Loucy (cell line): ENCODE measurements at regions not wholly inside any gene's neighbourhood (a gene's known extent, or its start where the extent isn't known, plus 50 kb on each side); places are given as distances from the start of the nearest gene placed in this dataset.

ENCODE experiments used
- H2AFZ ChIP-seq: fragments of 200-600 bp; sonication (generic); 2 replicates; pipeline ENCODE4 v1.6.0; 2016; ENCODE audit warnings: antibody characterized with exemption, mild to moderate bottlenecking, low read length, moderate library complexity
- H3F3A ChIP-seq: fragments of 200-600 bp; 2 replicates; pipeline ENCODE4 v1.6.0; 2016; ENCODE audit warnings: antibody characterized with exemption, low read depth, mild to moderate bottlenecking
- H3K27me3 ChIP-seq: fragments of 200-600 bp; sonication (generic); 2 replicates; pipeline ENCODE4 v1.6.1; 2014; ENCODE audit warnings: low read length, mild to moderate bottlenecking; ENCODE audit not compliant: insufficient read depth, poor library complexity, severe bottlenecking
- H3K36me3 ChIP-seq: fragments of 200-600 bp; sonication (generic); 2 replicates; pipeline ENCODE4 v1.6.1; 2016; ENCODE audit warnings: low read length; ENCODE audit not compliant: insufficient read depth
- H3K4me1 ChIP-seq: fragments of 200-600 bp; sonication (generic); 2 replicates; pipeline ENCODE4 v1.5.1; 2014; ENCODE audit warnings: low read length, mild to moderate bottlenecking; ENCODE audit not compliant: insufficient read depth, poor library complexity, severe bottlenecking
- H3K4me2 ChIP-seq: fragments of 200-600 bp; sonication (generic); 2 replicates; pipeline ENCODE4 v1.6.0; 2014; ENCODE audit warnings: antibody characterized with exemption, low read length, low read depth, mild to moderate bottlenecking; ENCODE audit not compliant: poor library complexity, severe bottlenecking
- H3K4me3 ChIP-seq: fragments of 200-600 bp; sonication (generic); 2 replicates; pipeline ENCODE4 v1.5.1; 2014; ENCODE audit warnings: low read length, mild to moderate bottlenecking, mixed read lengths; ENCODE audit not compliant: poor library complexity, severe bottlenecking
- H3K79me2 ChIP-seq: fragments of 200-600 bp; sonication (generic); 2 replicates; pipeline ENCODE4 v1.6.1; 2014; ENCODE audit warnings: low read length; ENCODE audit not compliant: insufficient read depth
- H3K9ac ChIP-seq: fragments of 200-600 bp; sonication (generic); 2 replicates; pipeline ENCODE4 v1.6.0; 2014; ENCODE audit warnings: mild to moderate bottlenecking, low read depth, low read length, moderate library complexity; ENCODE audit not compliant: poor library complexity, severe bottlenecking
- H3K9me2 ChIP-seq: fragments of 200-600 bp; sonication (generic); replicated peaks from 2 replicates; pipeline ENCODE4 v1.6.1; 2016; ENCODE audit warnings: low read depth, low read length, mixed read lengths
- H3K9me3 ChIP-seq: fragments of 200-600 bp; sonication (generic); 2 replicates; pipeline ENCODE4 v1.6.1; 2014; ENCODE audit warnings: mild to moderate bottlenecking, antibody characterized with exemption, low read length, low read depth; ENCODE audit not compliant: insufficient read depth
- H4K20me1 ChIP-seq: fragments of 200-600 bp; sonication (generic); 2 replicates; pipeline ENCODE4 v1.6.0; 2014; ENCODE audit warnings: antibody characterized with exemption, low read length, mild to moderate bottlenecking; ENCODE audit not compliant: insufficient read depth, poor library complexity, severe bottlenecking
- CTCF ChIP-seq: fragments of 200-600 bp; sonication (generic); conservative IDR thresholded peaks from 2 replicates; pipeline ENCODE4 v1.5.1; 2014; ENCODE audit warnings: mild to moderate bottlenecking, antibody characterized with exemption, low read length
- EZH2phosphoT487 ChIP-seq: fragments of 200-600 bp; IDR thresholded peaks from 2 replicates; pipeline ENCODE4 v1.6.1; 2018; ENCODE audit warnings: antibody characterized with exemption, mild to moderate bottlenecking, moderate library complexity, borderline replicate concordance

GRCh38 chr4:124184792-124185191 is 527.7 kb downstream of the ANKRD50 start:
- H3K9me2 ChIP-seq = no peaks in the 10 kb centered on the region
- no peak overlapping the region for H3K4me2 ChIP-seq
- H3K4me3 ChIP-seq = no peak overlapping the region
- no peak overlapping the region for H2AFZ ChIP-seq
- H4K20me1 ChIP-seq = no peaks in the 10 kb centered on the region
- H3K79me2 ChIP-seq = no peaks in the 10 kb centered on the region
- no peaks in the 10 kb centered on the region for H3F3A ChIP-seq
- no peaks in the 10 kb centered on the region for H3K4me1 ChIP-seq
- no peaks in the 10 kb centered on the region for H3K27me3 ChIP-seq
- no peaks in the 10 kb centered on the region for H3K9me3 ChIP-seq
- no peak for TF ChIP-seq EZH2phosphoT487
- TF ChIP-seq CTCF = no peak
- no peak overlapping the region for H3K9ac ChIP-seq
- no peaks in the 10 kb centered on the region for H3K36me3 ChIP-seq

GRCh38 chr4:124188595-124188994 is 523.9 kb downstream of the ANKRD50 start:
- Histone ChIP-seq H2AFZ (no peak overlapping the region), H3K4me1 (no peaks in the 10 kb centered on the region), H4K20me1 (no peaks in the 10 kb centered on the region), H3K27me3 (no peaks in the 10 kb centered on the region), H3F3A (no peaks in the 10 kb centered on the region), H3K4me2 (no peak overlapping the region), H3K4me3 (no peak overlapping the region), H3K9me3 (no peaks in the 10 kb centered on the region), H3K36me3 (no peaks in the 10 kb centered on the region), H3K9me2 (no peaks in the 10 kb centered on the region), H3K9ac (no peak overlapping the region), H3K79me2 (no peaks in the 10 kb centered on the region)
- TF ChIP-seq EZH2phosphoT487 (no peak), CTCF (no peak)

- no peak overlapping the region for H2AFZ ChIP-seq
- H3F3A ChIP-seq = no peaks in the 10 kb centered on the region
- no peaks in the 10 kb centered on the region for H3K4me1 ChIP-seq
- TF ChIP-seq EZH2phosphoT487 = no peak
- TF ChIP-seq CTCF = no peak
- H3K9me2 ChIP-seq = no peaks in the 10 kb centered on the region
- no peaks in the 10 kb centered on the region for H3K9me3 ChIP-seq
- no peak overlapping the region for H3K9ac ChIP-seq
- no peak overlapping the region for H3K4me2 ChIP-seq
- H3K27me3 ChIP-seq = no peaks in the 10 kb centered on the region
- H4K20me1 ChIP-seq = no peaks in the 10 kb centered on the region
- H3K36me3 ChIP-seq = no peaks in the 10 kb centered on the region
- no peak overlapping the region for H3K4me3 ChIP-seq
- no peaks in the 10 kb centered on the region for H3K79me2 ChIP-seq
Measured at GRCh38 chr4:124189545-124189944, 523.0 kb downstream of the ANKRD50 start.
